ENCODE measurements at regions not wholly inside any gene's neighbourhood (a gene's known extent, or its start where the extent isn't known, plus 50 kb on each side); places are given as distances from the start of the nearest gene placed in this dataset.
A peak's percentile ranks its signal among the peaks of the same experiment; 100 is the strongest.

GRCh38 chr7:67597161-67597560, 600.5 kb downstream of the TYW1 start:
- Histone ChIP-seq H3K4me1 (ENCODE audit: control insufficient read depth in 2 of 3, insufficient read depth in 2 of 3, low read depth in 1 of 3, low read length in 3 of 3) (no peaks in the 10 kb centered on the region), H3K27me3 (ENCODE audit: control insufficient read depth, insufficient read depth, low read length) (no peaks in the 10 kb centered on the region), H3K9ac (ENCODE audit: low read length in 3 of 3) (no peak overlapping the region), H3K4me3 (ENCODE audit: low read length in 3 of 3) (no peak overlapping the region), H3K27ac (ENCODE audit: low read depth in 2 of 2, low read length in 2 of 2) (no peak overlapping the region), H3K36me3 (ENCODE audit: control insufficient read depth in 2 of 3, insufficient read depth in 3 of 3, low read length in 3 of 3) (no peaks in the 10 kb centered on the region), H3K9me3 (ENCODE audit: control insufficient read depth in 2 of 3, insufficient read depth in 1 of 3, low read length in 3 of 3) (no peaks in the 10 kb centered on the region)
- DNase-seq, result peak in 3 of 5 donors; percentile 41 to 54 (median 51)
- intact Hi-C loops (cut with DNase I), result no loop called here
- FAIRE-seq, result no peak
- no peak for TF ChIP-seq CTCF (IDR thresholded peaks at IDR 0.05; ENCODE audit: borderline replicate concordance, extremely low read depth, insufficient read depth)

- intact Hi-C loops (cut with DNase I), result no loop called here
- no peak overlapping the region for H3K27ac ChIP-seq (ENCODE audit: low read depth in 2 of 2, low read length in 2 of 2)
- H3K9ac ChIP-seq (ENCODE audit: low read length in 3 of 3), result no peak overlapping the region
- no peaks in the 10 kb centered on the region for H3K9me3 ChIP-seq (ENCODE audit: control insufficient read depth in 2 of 3, insufficient read depth in 1 of 3, low read length in 3 of 3)
- H3K4me3 ChIP-seq (ENCODE audit: low read length in 3 of 3), result no peak overlapping the region
- DNase-seq (no peak), FAIRE-seq (no peak)
- TF ChIP-seq CTCF (IDR thresholded peaks at IDR 0.05; ENCODE audit: borderline replicate concordance, extremely low read depth, insufficient read depth), result no peak
- H3K36me3 ChIP-seq (ENCODE audit: control insufficient read depth in 2 of 3, insufficient read depth in 3 of 3, low read length in 3 of 3), result no peaks in the 10 kb centered on the region
- no peaks in the 10 kb centered on the region for H3K27me3 ChIP-seq (ENCODE audit: control insufficient read depth, insufficient read depth, low read length)
- no peaks in the 10 kb centered on the region for H3K4me1 ChIP-seq (ENCODE audit: control insufficient read depth in 2 of 3, insufficient read depth in 2 of 3, low read depth in 1 of 3, low read length in 3 of 3)
These were observed 601.8 kb downstream of the TYW1 start for GRCh38 chr7:67598469-67598868.

- no peak overlapping the region for H3K4me3 ChIP-seq (ENCODE audit: low read length in 3 of 3)
- intact Hi-C loops (cut with DNase I), result no loop called here
- no peaks in the 10 kb centered on the region for H3K36me3 ChIP-seq (ENCODE audit: control insufficient read depth in 2 of 3, insufficient read depth in 3 of 3, low read length in 3 of 3)
- H3K4me1 ChIP-seq (ENCODE audit: control insufficient read depth in 2 of 3, insufficient read depth in 2 of 3, low read depth in 1 of 3, low read length in 3 of 3), result no peaks in the 10 kb centered on the region
- no peak for TF ChIP-seq CTCF (IDR thresholded peaks at IDR 0.05; ENCODE audit: borderline replicate concordance, extremely low read depth, insufficient read depth)
- H3K27me3 ChIP-seq (ENCODE audit: control insufficient read depth, insufficient read depth, low read length), result no peaks in the 10 kb centered on the region
- no peaks in the 10 kb centered on the region for H3K9me3 ChIP-seq (ENCODE audit: control insufficient read depth in 2 of 3, insufficient read depth in 1 of 3, low read length in 3 of 3)
- DNase-seq (no peak), FAIRE-seq (no peak)
- no peak overlapping the region for H3K9ac ChIP-seq (ENCODE audit: low read length in 3 of 3)
- H3K27ac ChIP-seq (ENCODE audit: low read depth in 2 of 2, low read length in 2 of 2), result no peak overlapping the region
These were observed 602.9 kb downstream of the TYW1 start for GRCh38 chr7:67599331-67600062.

Data from kidney (tissue), 13 donors.